GM20000 (cell line): ENCODE measurements at regions not wholly inside any gene's neighbourhood (a gene's known extent, or its start where the extent isn't known, plus 50 kb on each side); places are given as distances from the start of the nearest gene placed in this dataset.

Experiments used
- DNase-seq: peaks from one replicate; pipeline ENCODE4 v3.0.0; 2012; ENCODE audit warnings: low spot score
- TF ChIP-seq, protein P1 (sequence below): IDR thresholded peaks from 2 replicates; pipeline ENCODE4 v1.5.1; 2012; ENCODE audit warnings: mild to moderate bottlenecking, control low read depth; ENCODE audit errors: extremely low read depth, missing control alignments

DNA sequence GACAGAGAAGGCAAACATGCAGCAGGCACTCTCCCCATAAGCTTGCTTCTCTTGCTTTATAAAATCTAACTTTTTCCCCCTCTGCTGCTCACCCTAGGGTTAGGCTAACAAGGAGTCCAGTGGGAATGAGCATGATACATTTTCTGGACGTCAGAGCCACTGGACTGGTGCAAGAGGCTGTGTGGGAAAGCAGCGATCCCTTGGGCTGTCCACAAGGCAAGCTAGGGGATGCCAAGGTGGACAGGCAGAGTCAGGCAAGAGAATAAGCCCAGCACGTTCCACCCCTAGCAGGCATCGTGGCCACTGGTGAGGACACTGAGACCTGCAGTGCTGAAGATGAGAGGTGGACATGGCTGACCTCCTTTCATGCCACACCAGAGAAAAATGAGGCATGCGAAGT lies 290.9 kb upstream of the ZMIZ1 start:
- TF ChIP-seq, protein P1, sequence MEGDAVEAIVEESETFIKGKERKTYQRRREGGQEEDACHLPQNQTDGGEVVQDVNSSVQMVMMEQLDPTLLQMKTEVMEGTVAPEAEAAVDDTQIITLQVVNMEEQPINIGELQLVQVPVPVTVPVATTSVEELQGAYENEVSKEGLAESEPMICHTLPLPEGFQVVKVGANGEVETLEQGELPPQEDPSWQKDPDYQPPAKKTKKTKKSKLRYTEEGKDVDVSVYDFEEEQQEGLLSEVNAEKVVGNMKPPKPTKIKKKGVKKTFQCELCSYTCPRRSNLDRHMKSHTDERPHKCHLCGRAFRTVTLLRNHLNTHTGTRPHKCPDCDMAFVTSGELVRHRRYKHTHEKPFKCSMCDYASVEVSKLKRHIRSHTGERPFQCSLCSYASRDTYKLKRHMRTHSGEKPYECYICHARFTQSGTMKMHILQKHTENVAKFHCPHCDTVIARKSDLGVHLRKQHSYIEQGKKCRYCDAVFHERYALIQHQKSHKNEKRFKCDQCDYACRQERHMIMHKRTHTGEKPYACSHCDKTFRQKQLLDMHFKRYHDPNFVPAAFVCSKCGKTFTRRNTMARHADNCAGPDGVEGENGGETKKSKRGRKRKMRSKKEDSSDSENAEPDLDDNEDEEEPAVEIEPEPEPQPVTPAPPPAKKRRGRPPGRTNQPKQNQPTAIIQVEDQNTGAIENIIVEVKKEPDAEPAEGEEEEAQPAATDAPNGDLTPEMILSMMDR: no peak
- no peak for DNase-seq

DNA sequence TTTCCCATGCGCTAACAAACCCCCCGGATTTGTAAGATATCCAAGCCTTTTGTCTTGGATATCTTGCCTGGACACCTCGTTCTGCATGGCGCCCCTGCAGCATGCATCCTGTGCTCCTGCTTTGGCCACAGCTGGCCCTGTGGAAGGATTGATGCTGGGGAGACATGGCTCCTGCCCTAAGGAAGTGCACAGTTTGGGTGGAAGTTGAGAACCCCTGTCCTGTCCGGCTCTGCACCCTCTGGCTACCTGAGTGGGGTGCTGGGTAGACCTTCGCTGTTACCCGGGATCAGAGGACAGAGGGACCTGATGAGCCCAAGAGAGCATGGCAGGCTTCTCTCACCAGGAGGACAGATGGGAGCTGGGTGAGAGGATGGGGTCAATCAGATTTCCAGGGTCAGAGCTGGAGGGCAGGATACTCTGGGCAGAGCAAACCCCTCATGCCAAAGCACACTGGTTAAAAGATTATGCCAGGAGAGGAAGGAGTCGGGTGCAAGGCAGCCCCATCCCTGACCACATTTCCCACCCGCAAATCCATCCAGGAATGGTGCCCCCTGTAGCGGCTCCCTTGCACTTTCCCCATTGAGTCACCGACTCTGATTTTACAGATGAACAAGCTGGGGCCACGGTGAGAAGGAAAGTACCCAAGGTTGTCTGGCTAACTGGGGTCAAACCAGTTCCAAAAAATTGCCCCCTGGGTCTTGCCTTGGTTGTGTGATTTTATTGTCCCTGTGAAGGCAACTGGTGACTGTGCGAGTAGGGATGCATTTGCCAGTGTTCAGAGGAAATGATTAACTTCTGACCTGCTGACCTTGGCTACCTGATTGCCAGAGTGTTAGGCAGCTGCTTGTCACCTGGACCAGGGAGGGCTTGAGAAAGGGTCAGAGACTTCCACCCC lies 290.1 kb upstream of the ZMIZ1 start:
- TF ChIP-seq, protein P1: no peak
- DNase-seq: no peak

DNA sequence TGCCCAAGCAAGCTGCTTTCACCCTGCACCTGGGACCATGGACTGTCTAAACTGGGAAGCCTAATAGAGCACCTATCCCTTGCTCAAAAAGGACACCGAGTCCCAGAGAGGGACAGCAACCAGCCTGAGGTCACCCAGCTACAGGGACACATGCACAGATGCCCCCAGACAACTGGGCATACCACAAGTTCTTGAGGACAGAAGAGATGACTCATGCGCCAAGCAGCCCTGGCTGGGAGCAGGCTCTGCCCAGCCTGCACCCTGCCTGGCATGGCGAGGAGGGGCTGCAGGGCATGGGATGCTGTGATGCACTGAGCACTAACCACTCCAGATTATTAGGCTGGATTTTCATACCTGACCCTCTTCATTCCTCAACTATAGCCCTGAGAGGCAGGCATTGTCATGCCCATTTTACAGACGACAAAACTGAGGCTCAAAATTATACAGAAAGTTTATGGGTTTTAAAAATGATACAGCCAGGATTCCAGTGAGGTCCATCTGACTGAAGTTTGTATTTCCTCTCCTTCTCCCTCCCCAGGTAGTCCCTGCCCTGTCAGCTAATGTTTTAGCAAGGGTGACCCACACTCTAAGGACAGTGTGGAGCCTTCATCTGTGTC lies 289.3 kb upstream of the ZMIZ1 start:
- TF ChIP-seq, protein P1: no peak
- DNase-seq: no peak

DNA sequence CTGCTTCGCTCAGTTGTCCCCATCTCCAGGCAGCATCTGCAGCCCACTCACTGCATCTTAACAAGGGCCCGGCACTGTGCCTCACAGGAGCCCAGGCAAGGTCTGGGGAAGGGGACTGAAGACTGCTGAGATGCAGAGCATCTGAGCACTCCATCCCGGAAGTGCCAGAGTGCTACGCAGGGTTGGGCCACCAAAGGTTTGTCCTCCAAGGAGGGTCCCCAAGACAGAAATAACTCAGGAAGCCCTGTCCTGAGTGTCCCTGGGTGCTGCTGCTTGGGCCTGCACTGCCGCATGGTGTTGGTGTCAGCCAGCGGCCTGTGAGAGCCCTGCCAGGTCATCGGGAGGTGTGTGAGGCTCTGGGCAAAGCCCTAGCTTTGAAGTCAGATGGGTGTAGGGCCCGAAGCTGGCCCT lies 288.2 kb upstream of the ZMIZ1 start:
- TF ChIP-seq, protein P1: no peak
- no peak for DNase-seq

DNA sequence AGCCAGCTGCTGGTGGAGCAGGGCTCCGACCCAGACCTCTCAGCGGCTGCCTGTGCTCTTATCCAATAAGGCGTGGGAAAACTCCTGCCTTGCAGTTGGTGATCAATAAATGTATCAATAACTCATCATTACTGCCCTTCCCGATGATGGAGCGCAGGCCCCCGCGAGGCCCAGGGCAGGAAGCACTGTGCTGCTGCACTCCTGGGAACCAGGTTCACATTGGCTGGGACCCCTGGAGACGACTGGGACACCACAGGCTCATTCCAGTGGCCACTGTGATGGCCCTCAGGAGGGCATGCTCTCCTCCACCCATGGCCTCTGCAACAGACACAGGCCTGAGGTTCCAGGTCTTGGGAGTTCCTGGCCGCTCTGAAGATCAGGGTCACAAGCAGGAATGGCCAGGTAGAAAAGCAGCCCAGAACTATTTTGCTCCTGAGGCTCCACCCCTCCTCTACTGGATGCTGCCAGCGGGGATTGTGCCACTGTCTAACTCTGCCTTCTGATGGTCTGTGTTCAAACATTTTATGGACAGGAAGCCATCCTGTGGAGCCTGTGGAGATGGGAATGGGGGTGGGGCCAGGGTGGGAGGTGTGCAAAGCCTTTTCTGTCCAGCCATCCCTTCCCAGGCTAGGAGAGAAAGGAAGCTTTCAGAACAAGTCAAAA lies 287.4 kb upstream of the ZMIZ1 start:
- no peak for DNase-seq
- TF ChIP-seq, protein P1: no peak

DNA sequence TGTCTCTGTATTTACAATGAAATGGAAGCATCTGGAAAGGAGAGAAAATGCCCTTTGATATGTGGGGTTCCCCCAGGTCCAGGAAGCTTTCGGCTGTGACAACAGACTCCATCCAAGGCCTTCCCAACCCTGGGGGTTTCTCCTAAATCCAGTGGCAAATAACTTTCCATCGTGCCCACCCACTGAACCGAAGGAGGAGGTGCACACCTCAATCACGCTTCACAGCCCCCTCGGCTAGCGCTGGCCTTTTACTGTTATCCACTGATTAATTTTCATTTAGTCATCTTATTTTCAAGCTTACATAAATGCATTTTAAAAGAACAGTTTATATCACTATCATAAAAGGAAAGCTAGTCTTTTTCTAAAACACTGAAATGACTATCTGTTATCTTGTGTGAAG lies 286.8 kb upstream of the ZMIZ1 start:
- no peak for DNase-seq

More for the DNA sequence above, 286.8 kb upstream of the ZMIZ1 start:
- TF ChIP-seq, protein P1: no peak
